ENCODE measurements at regions not wholly inside any gene's neighbourhood (a gene's known extent, or its start where the extent isn't known, plus 50 kb on each side); places are given as distances from the start of the nearest gene placed in this dataset.

GRCh38 chr10:60687679-60688078 is 90.6 kb upstream of the CDK1 start:
- no peak overlapping the region for H3K27ac ChIP-seq (ENCODE audit: low read length)
- H3K79me2 ChIP-seq (ENCODE audit: low read length): no peaks in the 10 kb centered on the region
- no peaks in the 10 kb centered on the region for H3K9me3 ChIP-seq (ENCODE audit: low read length)
- TF ChIP-seq CTCF (conservative IDR thresholded peaks at IDR 0.05; ENCODE audit: low read depth, low read length): no peak
- no peak for TF ChIP-seq EZH2phosphoT487 (IDR thresholded peaks at IDR 0.05; ENCODE audit: borderline replicate concordance, low read length)
- no peak for TF ChIP-seq EZH2 (IDR thresholded peaks at IDR 0.05; ENCODE audit: low read length, unreplicated experiment)
- no peak overlapping the region for H3K4me3 ChIP-seq (ENCODE audit: low read length)
- H3K9ac ChIP-seq (ENCODE audit: low read length): no peak overlapping the region
- H2AFZ ChIP-seq (ENCODE audit: low read length): no peak overlapping the region
- ATAC-seq (no peak), DNase-seq (no peak)
- H3K27me3 ChIP-seq (ENCODE audit: low read length): no peaks in the 10 kb centered on the region
- ChIA-PET POLR2A (ENCODE audit: unreplicated experiment) (no interaction called here), CTCF (no interaction called here)
- H3K4me2 ChIP-seq (ENCODE audit: low read length): no peak overlapping the region
- intact Hi-C loops (cut with micrococcal nuclease): no loop called here
- H3F3A ChIP-seq (ENCODE audit: low read length, unreplicated experiment): no peaks in the 10 kb centered on the region
- H3K4me1 ChIP-seq (ENCODE audit: insufficient read depth, low read length): no peaks in the 10 kb centered on the region
- H3K9me2 ChIP-seq (replicated peaks; ENCODE audit: low read length): no peaks in the 10 kb centered on the region
- H3K36me3 ChIP-seq (ENCODE audit: low read depth, low read length): no peaks in the 10 kb centered on the region
- no TSS peak for BruUV-seq (replicated peaks)
- H4K20me1 ChIP-seq (ENCODE audit: low read length): no peaks in the 10 kb centered on the region

DNA sequence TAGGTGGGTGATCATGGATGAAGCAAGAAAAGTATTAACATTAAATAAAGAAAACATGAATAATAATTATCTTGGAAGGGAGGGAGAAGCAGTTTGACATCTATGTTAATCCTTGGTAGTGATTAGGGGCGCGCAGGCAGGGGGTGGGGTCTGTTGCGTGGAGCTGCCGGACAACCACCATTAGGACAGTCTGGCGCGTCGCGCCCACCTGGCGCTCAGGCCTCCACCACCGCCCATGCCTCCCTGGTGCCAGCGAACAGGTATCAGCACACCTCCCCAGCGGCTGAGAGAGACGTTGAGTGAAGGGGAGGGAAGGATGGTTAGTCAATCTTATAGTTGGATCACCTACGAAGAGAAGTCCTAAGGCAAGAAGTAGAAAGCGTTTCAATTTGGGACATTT is 94.2 kb upstream of the CDK1 start:
- H3K4me1 ChIP-seq (ENCODE audit: insufficient read depth, low read length): no peaks in the 10 kb centered on the region
- H2AFZ ChIP-seq (ENCODE audit: low read length): no peak overlapping the region
- no peaks in the 10 kb centered on the region for H3K9me2 ChIP-seq (replicated peaks; ENCODE audit: low read length)
- H3K27me3 ChIP-seq (ENCODE audit: low read length): no peaks in the 10 kb centered on the region
- no peaks in the 10 kb centered on the region for H3K9me3 ChIP-seq (ENCODE audit: low read length)
- ChIA-PET POLR2A (ENCODE audit: unreplicated experiment) (no interaction called here), CTCF (no interaction called here)
- no peaks in the 10 kb centered on the region for H4K20me1 ChIP-seq (ENCODE audit: low read length)
- no peak overlapping the region for H3K9ac ChIP-seq (ENCODE audit: low read length)
- no TSS peak for BruUV-seq (replicated peaks)
- H3K27ac ChIP-seq (ENCODE audit: low read length): no peak overlapping the region
- no peaks in the 10 kb centered on the region for H3K79me2 ChIP-seq (ENCODE audit: low read length)
- no peak for ATAC-seq
- no peaks in the 10 kb centered on the region for H3K36me3 ChIP-seq (ENCODE audit: low read depth, low read length)
- no peak overlapping the region for H3K4me3 ChIP-seq (ENCODE audit: low read length)
- intact Hi-C loops (cut with micrococcal nuclease): no loop called here
- H3K4me2 ChIP-seq (ENCODE audit: low read length): no peak overlapping the region
- TF ChIP-seq EZH2 (IDR thresholded peaks at IDR 0.05; ENCODE audit: low read length, unreplicated experiment): no peak
- TF ChIP-seq EZH2phosphoT487 (IDR thresholded peaks at IDR 0.05; ENCODE audit: borderline replicate concordance, low read length): no peak
- no peak for TF ChIP-seq CTCF (conservative IDR thresholded peaks at IDR 0.05; ENCODE audit: low read depth, low read length)
- no peaks in the 10 kb centered on the region for H3F3A ChIP-seq (ENCODE audit: low read length, unreplicated experiment)
- no peak for DNase-seq

DNA sequence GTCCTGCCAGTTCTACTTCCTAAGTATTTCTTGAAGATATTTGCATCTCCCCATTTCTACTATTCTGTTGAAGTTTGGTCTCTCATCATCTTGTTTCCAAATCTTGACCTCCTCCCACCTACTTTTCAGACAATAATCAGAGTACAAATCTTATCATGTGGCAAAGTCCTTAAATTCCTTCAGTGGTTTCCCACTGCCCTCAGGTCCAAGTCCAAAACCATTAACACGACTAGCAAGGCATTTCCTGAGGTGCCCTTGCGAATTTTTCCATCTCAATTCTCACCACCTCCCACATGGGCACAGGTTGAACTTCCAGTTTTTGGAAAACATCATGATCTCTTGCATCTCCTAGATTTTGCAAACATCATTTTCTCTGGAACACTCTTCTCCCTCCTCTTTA is 97.2 kb upstream of the CDK1 start:
- Histone ChIP-seq H3K9me2 (replicated peaks; ENCODE audit: low read length) (no peaks in the 10 kb centered on the region), H3K27ac (ENCODE audit: low read length) (no peak overlapping the region), H3K9ac (ENCODE audit: low read length) (no peak overlapping the region), H3K4me1 (ENCODE audit: insufficient read depth, low read length) (no peaks in the 10 kb centered on the region; the same call in 1 of the 2 replicates), H3K4me2 (ENCODE audit: low read length) (no peak overlapping the region), H3K79me2 (ENCODE audit: low read length) (no peaks in the 10 kb centered on the region), H3K27me3 (ENCODE audit: low read length) (no peaks in the 10 kb centered on the region), H3K9me3 (ENCODE audit: low read length) (no peaks in the 10 kb centered on the region), H4K20me1 (ENCODE audit: low read length) (no peaks in the 10 kb centered on the region), H3K36me3 (ENCODE audit: low read depth, low read length) (no peaks in the 10 kb centered on the region), H3F3A (ENCODE audit: low read length, unreplicated experiment) (no peaks in the 10 kb centered on the region), H2AFZ (ENCODE audit: low read length) (no peak overlapping the region), H3K4me3 (ENCODE audit: low read length) (no peak overlapping the region)
- no TSS peak for BruUV-seq (replicated peaks)
- no peak for TF ChIP-seq CTCF (conservative IDR thresholded peaks at IDR 0.05; ENCODE audit: low read depth, low read length)
- TF ChIP-seq EZH2 (IDR thresholded peaks at IDR 0.05; ENCODE audit: low read length, unreplicated experiment): no peak
- no peak for TF ChIP-seq EZH2phosphoT487 (IDR thresholded peaks at IDR 0.05; ENCODE audit: borderline replicate concordance, low read length)
- ChIA-PET POLR2A (ENCODE audit: unreplicated experiment) (no interaction called here), CTCF (no interaction called here)
- DNase-seq (no peak), ATAC-seq (no peak)
- intact Hi-C loops (cut with micrococcal nuclease): no loop called here

All from PC-3 (cell line).